GM21423 (cell line): ENCODE measurements at regions not wholly inside any gene's neighbourhood (a gene's known extent, or its start where the extent isn't known, plus 50 kb on each side); places are given as distances from the start of the nearest gene placed in this dataset.
A peak's percentile ranks its signal among the peaks of the same experiment; 100 is the strongest.
"Not testable (repeated sequence)": the region's sequence is repeated elsewhere in the genome, so short reads cannot be mapped to it uniquely, and the experiment has no call there.

ENCODE experiments used
- ATAC-seq: cut with Tn5 transposase; IDR thresholded peaks from one replicate; pipeline ENCODE4 v1.9.1; 2021; ENCODE audit warnings: mild to moderate bottlenecking, moderate library complexity; ENCODE audit not compliant: unreplicated experiment

DNA sequence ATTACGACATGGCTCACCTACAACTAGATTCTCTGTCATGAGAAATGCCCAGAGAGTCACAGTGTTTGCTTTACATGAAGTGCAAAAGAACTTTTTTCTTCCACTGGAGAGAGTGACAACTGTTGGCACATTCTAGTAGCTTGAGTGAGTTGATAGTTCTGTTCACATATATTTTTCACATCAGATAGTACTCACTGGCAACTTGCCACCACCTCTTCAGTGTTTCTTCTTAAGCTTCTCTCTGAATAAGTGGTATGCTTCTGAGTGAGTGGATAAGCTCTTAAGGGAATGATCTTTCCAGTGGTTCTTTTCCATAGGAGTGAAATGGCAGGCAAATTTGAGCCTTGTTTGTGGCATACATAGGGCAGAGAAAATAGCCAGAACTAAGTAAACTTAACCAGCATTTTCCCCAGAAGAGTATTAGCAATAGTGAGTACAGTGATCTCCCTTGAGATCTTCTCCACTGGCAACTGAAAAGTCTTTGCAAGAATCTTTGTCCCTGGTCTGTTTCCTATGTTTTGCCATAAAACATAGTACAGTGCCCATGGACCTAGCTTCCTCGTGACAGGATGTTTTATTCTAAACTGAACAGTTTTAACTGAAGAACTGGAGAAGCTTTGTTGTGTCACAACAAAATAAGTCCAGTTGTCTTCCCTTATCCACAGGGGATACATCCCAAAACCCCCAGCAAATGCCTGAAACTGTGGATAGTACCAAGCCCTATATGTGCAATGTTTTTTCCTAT is 125.4 kb upstream of the CDK13 start:
- no peak for ATAC-seq

- no peak for ATAC-seq
Measured at GRCh38 chr7:39825401-39825980, 124.6 kb upstream of the CDK13 start.

DNA sequence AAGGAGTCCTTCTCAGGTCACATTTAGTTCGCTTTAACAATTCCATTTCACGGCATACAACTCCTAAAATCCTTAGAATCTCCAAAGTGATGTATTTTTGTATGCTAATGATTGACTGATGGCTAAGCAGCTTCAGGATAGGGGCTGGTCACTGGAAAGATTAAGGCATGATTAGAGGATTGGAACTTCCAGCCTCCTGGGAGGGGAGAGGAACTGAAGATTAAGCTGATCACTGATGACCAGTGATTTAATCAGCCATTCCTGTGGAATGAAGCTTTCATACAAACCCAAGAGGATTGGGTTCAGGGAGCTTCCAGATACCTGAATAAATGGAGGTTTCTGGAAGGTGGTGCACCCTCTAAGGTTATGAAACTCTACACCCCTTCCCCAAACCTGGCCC is 123.9 kb upstream of the CDK13 start:
- ATAC-seq: no peak

- ATAC-seq: no peak
Measured at GRCh38 chr7:39827571-39827970, 122.5 kb upstream of the CDK13 start.

GRCh38 chr7:39829028-39829427 is 121.0 kb upstream of the CDK13 start:
- ATAC-seq: no peak

- ATAC-seq: no peak
Measured at GRCh38 chr7:39832519-39833085, 117.5 kb upstream of the CDK13 start.

- ATAC-seq: peak; percentile 59
Measured at GRCh38 chr7:39833180-39833799, 116.8 kb upstream of the CDK13 start.

GRCh38 chr7:39833865-39834634 is 116.0 kb upstream of the CDK13 start:
- ATAC-seq: not testable (repeated sequence)

DNA sequence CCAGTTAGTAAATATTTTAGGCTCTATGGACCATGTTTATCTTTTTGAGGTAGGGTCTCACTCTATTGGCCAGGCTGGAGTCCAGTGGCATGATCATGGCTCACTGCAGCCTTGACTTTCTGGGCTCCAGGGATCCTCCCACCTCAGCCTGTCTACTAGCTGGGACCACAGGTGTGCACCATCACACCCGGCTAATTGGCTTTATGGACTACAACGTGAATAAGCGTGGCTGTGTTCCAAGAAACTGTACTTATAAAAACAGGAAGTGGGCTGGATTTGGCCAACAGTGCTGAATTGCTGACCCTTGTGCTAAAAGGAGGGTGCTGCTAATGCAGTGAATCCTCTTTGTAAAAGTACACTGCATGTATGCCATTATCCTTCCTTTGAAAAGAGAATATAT is 111.7 kb upstream of the CDK13 start:
- no peak for ATAC-seq

DNA sequence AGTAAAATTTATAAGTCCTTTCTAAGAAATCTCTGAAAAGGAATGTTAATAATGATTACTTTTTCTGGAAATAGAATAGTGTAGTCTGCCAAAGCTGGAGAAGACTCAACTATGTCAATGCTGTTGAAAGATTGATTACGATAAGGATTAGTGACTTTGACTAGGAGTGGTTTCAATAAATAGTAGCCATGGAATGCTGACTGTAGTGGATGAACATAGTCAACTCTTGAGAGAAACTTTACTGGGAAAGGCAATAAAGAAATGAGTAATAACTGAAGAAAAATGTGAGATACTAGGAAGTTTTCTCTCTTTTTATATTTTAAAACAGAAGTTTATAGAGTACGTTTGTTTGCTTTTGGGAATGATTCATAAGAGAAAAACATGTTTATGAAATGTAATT is 105.0 kb upstream of the CDK13 start:
- ATAC-seq: no peak

DNA sequence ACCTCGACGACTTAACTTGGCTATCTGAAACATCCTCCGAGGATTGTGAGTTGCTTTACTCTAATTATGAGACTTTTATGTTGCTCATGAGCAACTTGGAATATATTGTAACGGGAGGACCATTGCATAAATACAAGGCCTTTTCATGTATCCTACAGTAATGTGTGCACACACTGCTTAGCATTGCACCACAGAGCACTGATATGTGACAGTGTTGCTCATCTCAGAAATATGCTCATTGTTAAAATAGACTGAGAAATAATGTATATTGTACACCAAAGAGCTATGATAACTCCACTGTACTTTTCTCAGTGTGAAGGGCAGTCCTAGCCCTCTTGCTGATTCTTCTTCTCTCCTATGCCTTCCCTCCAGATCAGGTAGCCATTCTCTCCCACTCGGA is 102.8 kb upstream of the CDK13 start:
- ATAC-seq: no peak

GRCh38 chr7:39851466-39852045 is 98.5 kb upstream of the CDK13 start:
- no peak for ATAC-seq

GRCh38 chr7:39854616-39855324 is 95.3 kb upstream of the CDK13 start:
- peak; percentile 87 for ATAC-seq

- ATAC-seq: no peak
Measured at GRCh38 chr7:39855325-39855674, 94.8 kb upstream of the CDK13 start.

GRCh38 chr7:39863675-39864322 is 86.3 kb upstream of the CDK13 start:
- ATAC-seq: not testable (repeated sequence)

GRCh38 chr7:39869888-39870522 is 80.1 kb upstream of the CDK13 start:
- ATAC-seq: not testable (repeated sequence)

DNA sequence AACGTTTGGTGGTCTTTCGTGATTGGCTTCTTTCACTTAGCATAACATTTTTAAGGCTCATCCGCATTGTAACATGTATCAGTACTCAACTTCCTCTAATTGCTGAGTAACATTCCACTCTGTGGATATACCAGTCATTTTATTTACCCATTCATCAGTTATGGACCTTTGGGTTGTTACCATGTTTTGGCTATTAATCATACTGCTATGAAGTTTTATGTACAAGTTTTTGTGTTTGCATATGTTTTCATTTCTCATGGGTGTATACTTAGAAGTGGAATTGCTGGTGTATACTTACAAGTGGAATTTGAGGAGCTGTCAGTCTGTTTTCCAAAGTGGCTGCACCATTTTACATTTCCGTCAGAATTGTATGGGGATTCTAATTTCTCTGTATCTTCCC is 78.4 kb upstream of the CDK13 start:
- ATAC-seq: not testable (repeated sequence)

DNA sequence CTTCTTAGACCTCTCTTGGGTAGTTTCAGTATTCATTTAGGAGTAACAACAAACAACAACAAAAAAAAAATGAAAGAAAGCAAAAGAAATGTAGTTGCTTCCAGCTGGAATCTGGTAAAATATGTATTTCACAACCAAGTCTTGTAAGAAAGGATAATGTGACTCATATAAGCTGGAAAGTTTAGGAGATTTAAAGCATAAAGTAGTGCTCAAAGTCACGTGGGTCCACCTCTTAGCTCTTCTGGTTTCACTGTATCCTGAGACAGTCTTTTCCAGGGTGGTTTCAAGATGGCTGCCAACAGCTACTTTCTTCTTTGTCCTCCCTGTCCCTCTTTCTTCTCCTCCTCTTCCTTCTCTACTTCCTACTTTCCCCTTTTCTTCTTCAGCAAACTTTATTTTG is 69.5 kb upstream of the CDK13 start:
- ATAC-seq: no peak

DNA sequence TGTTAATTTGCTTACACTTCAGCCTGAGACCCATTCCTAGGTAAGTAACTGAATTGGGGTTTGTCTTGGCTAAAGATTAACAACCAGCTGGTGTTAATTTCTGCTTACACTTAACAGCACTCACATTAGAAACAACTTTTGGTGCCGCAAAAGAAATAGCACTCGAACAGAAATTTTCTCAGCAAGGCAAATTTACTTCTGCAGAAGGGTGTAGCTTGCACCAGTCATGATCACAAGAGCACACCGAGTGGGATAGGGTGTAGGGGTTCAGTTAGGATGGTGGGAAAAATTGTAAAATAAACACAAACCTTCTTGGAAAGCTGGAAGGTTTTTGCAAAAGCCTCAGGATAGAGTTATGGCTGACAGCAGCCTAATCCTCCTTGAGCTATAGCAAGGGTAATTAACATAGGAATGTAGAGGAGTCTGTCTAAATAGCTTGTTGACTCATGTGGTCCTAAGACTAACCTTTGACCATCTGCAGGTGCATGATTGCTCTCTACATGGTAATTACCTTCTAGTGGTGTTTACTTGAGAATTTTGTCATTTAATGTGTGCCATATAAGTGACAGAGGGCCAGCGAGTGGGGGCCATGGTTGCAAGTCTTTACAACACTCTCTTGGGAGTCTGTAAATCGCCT is 67.8 kb upstream of the CDK13 start:
- ATAC-seq: no peak
